GM23248 (cell line): ENCODE measurements at regions not wholly inside any gene's neighbourhood (a gene's known extent, or its start where the extent isn't known, plus 50 kb on each side); places are given as distances from the start of the nearest gene placed in this dataset.

Experiments
- DNase-seq: peaks from one replicate; pipeline ENCODE4 v3.0.0-alpha.2; 2015
- H2AFZ ChIP-seq: fragments of 200-600 bp; sonication (generic); 2 replicates; pipeline ENCODE4 v1.6.1; 2016; ENCODE audit warnings: antibody characterized with exemption
- H3F3A ChIP-seq: fragments of 200-600 bp; sonication (generic); 2 replicates; pipeline ENCODE4 v1.6.1; 2016; ENCODE audit warnings: mild to moderate bottlenecking, antibody characterized with exemption, mixed run types; ENCODE audit not compliant: insufficient read depth
- H3K27ac ChIP-seq: fragments of 200-600 bp; sonication (generic); 2 replicates; pipeline ENCODE4 v1.5.1; 2016; ENCODE audit warnings: mild to moderate bottlenecking
- H3K27me3 ChIP-seq: fragments of 200-600 bp; sonication (generic); replicated peaks from 2 replicates; pipeline ENCODE4 v1.6.1; 2016; ENCODE audit warnings: mild to moderate bottlenecking; ENCODE audit not compliant: insufficient read depth
- H3K36me3 ChIP-seq: fragments of 200-600 bp; sonication (generic); 2 replicates; pipeline ENCODE4 v1.6.1; 2016; ENCODE audit warnings: low read depth, mild to moderate bottlenecking
- H3K4me1 ChIP-seq: fragments of 200-600 bp; sonication (generic); 2 replicates; pipeline ENCODE4 v1.6.1; 2016; ENCODE audit warnings: mild to moderate bottlenecking; ENCODE audit not compliant: insufficient read depth
- H3K4me2 ChIP-seq: fragments of 200-600 bp; sonication (generic); one replicate; pipeline ENCODE4 v1.6.1; 2016; ENCODE audit warnings: mild to moderate bottlenecking; ENCODE audit not compliant: unreplicated experiment
- H3K4me3 ChIP-seq: fragments of 200-600 bp; sonication (generic); 2 replicates; pipeline ENCODE4 v1.5.1; 2016; ENCODE audit warnings: mild to moderate bottlenecking
- H3K79me2 ChIP-seq: fragments of 200-600 bp; sonication (generic); 2 replicates; pipeline ENCODE4 v1.6.1; 2016; ENCODE audit warnings: mild to moderate bottlenecking; ENCODE audit not compliant: insufficient read depth
- H3K9ac ChIP-seq: fragments of 200-600 bp; sonication (generic); 2 replicates; pipeline ENCODE4 v1.6.1; 2016; ENCODE audit warnings: mild to moderate bottlenecking
- H3K9me2 ChIP-seq: fragments of 200-600 bp; sonication (generic); 2 replicates; pipeline ENCODE4 v1.6.1; 2016; ENCODE audit warnings: mixed run types, mild to moderate bottlenecking, moderate library complexity; ENCODE audit not compliant: insufficient read depth
- H3K9me3 ChIP-seq: fragments of 200-600 bp; sonication (generic); one replicate; pipeline ENCODE4 v1.6.1; 2017; ENCODE audit warnings: low read depth
- H4K20me1 ChIP-seq: fragments of 200-600 bp; sonication (generic); 2 replicates; pipeline ENCODE4 v1.6.0; 2016; ENCODE audit not compliant: insufficient read depth
- EZH2 ChIP-seq: fragments of 200-600 bp; sonication (generic); IDR thresholded peaks from 2 replicates; pipeline ENCODE4 v1.6.1; 2018; ENCODE audit warnings: antibody characterized with exemption, mild to moderate bottlenecking; ENCODE audit not compliant: insufficient read depth, poor library complexity, severe bottlenecking
- EZH2phosphoT487 ChIP-seq: fragments of 200-600 bp; sonication (generic); IDR thresholded peaks from 2 replicates; pipeline ENCODE4 v1.6.1; 2018; ENCODE audit warnings: antibody characterized with exemption, moderate library complexity, mild to moderate bottlenecking, low read depth; ENCODE audit not compliant: insufficient read depth
- whole genome bisulfite sequencing, 2 experiments: methylation state at CpG; one replicate each; pipeline ENCODE4 v1.1.6; 2015 to 2017; ENCODE audit warnings: low lambda C conversion rate in 2 of 2, low coverage in 1 of 2; ENCODE audit errors: missing lambda C conversion rate in 2 of 2; 5-methylcytosine and 5-hydroxymethylcytosine counted together
- in situ Hi-C: fragments of 300-500 bp; cut with MboI; formaldehyde crosslinking; loops from 2 replicates; pipeline ENCODE4 v1.15.0; 2020

GRCh38 chr13:31853643-31854326 is 114.5 kb downstream of the RXFP2 start:
- no peak overlapping the region for H2AFZ ChIP-seq
- H3K79me2 ChIP-seq = no peaks in the 10 kb centered on the region
- H3K4me1 ChIP-seq = no peaks in the 10 kb centered on the region
- no peaks in the 10 kb centered on the region for H3K9me3 ChIP-seq
- no peaks in the 10 kb centered on the region for H3K27me3 ChIP-seq
- H3K4me3 ChIP-seq = no peak overlapping the region
- TF ChIP-seq EZH2 (no peak), EZH2phosphoT487 (no peak)
- H3K9me2 ChIP-seq = no peaks in the 10 kb centered on the region
- DNase-seq = no peak
- H3K9ac ChIP-seq = no peak overlapping the region
- H3F3A ChIP-seq = no peaks in the 10 kb centered on the region
- in situ Hi-C loops = no loop called here
- no peaks in the 10 kb centered on the region for H4K20me1 ChIP-seq
- 79 to 80% methylated on average over 6 of the region's 6 CpGs for WGBS, 2 experiments
- H3K27ac ChIP-seq = no peak overlapping the region
- H3K36me3 ChIP-seq = no peaks in the 10 kb centered on the region
- H3K4me2 ChIP-seq = no peak overlapping the region

- Histone ChIP-seq H3K36me3 (no peaks in the 10 kb centered on the region), H2AFZ (0 out of 2 replicates have a peak overlapping the region, but pooled peaks have one; percentile 40), H3K4me1 (peaks cover 9% of the 10 kb centered on the region; the same call in 1 of the 2 replicates), H3K27me3 (no peaks in the 10 kb centered on the region), H3K9me2 (no peaks in the 10 kb centered on the region), H3K9ac (no peak overlapping the region), H3K27ac (no peak overlapping the region), H3K4me3 (no peak overlapping the region), H3K9me3 (no peaks in the 10 kb centered on the region), H3F3A (no peaks in the 10 kb centered on the region), H4K20me1 (no peaks in the 10 kb centered on the region), H3K79me2 (no peaks in the 10 kb centered on the region), H3K4me2 (no peak overlapping the region)
- DNase-seq = peak; percentile 24
- 32 to 34% methylated on average over 5 of the region's 5 CpGs for WGBS, 2 experiments
- TF ChIP-seq EZH2 = no peak
- no peak for TF ChIP-seq EZH2phosphoT487
- in situ Hi-C loops = no loop called here
Observed at GRCh38 chr13:31859571-31859970, 120.2 kb downstream of the RXFP2 start.

- Histone ChIP-seq H3K9me2 (no peaks in the 10 kb centered on the region), H3K4me2 (no peak overlapping the region), H3K27me3 (no peaks in the 10 kb centered on the region), H3K9ac (no peak overlapping the region), H3K36me3 (no peaks in the 10 kb centered on the region), H4K20me1 (no peaks in the 10 kb centered on the region), H3K9me3 (no peaks in the 10 kb centered on the region), H3F3A (no peaks in the 10 kb centered on the region), H3K4me1 (peaks cover 9% of the 10 kb centered on the region; the same call in 1 of the 2 replicates), H2AFZ (peak overlapping the region; percentile 40; the same call in 1 of the 2 replicates), H3K4me3 (no peak overlapping the region), H3K27ac (no peak overlapping the region), H3K79me2 (no peaks in the 10 kb centered on the region)
- in situ Hi-C loops = no loop called here
- no peak for DNase-seq
- TF ChIP-seq EZH2 (no peak), EZH2phosphoT487 (no peak)
- 23 to 30% methylated on average over 5 of the region's 5 CpGs for WGBS, 2 experiments
Observed at GRCh38 chr13:31860002-31860401, 120.7 kb downstream of the RXFP2 start.

GRCh38 chr13:31862828-31863227 is 123.5 kb downstream of the RXFP2 start:
- Histone ChIP-seq H3K4me2 (no peak overlapping the region), H3K79me2 (no peaks in the 10 kb centered on the region), H3K4me1 (peaks cover 9% of the 10 kb centered on the region; the same call in 1 of the 2 replicates), H3K36me3 (no peaks in the 10 kb centered on the region), H3K9me2 (no peaks in the 10 kb centered on the region), H4K20me1 (no peaks in the 10 kb centered on the region), H2AFZ (no peak overlapping the region), H3F3A (no peaks in the 10 kb centered on the region), H3K27ac (no peak overlapping the region), H3K27me3 (no peaks in the 10 kb centered on the region), H3K9me3 (no peaks in the 10 kb centered on the region), H3K4me3 (no peak overlapping the region), H3K9ac (no peak overlapping the region)
- in situ Hi-C loops = no loop called here
- no peak for TF ChIP-seq EZH2phosphoT487
- no peak for TF ChIP-seq EZH2
- 86 to 88% methylated on average over 3 of the region's 3 CpGs for WGBS, 2 experiments
- no peak for DNase-seq
